ENCODE measurements at regions not wholly inside any gene's neighbourhood (a gene's known extent, or its start where the extent isn't known, plus 50 kb on each side); places are given as distances from the start of the nearest gene placed in this dataset.

- TF ChIP-seq CTCF (IDR thresholded peaks at IDR 0.05; ENCODE audit: insufficient read depth, low read depth, low read length, missing control alignments) = no peak
- DNase-seq (ENCODE audit: low read depth) = no peak
- no peak overlapping the region for H3K4me3 ChIP-seq (ENCODE audit: low read length)
Observed at GRCh38 chr10:2791774-2792443, 275.4 kb upstream of the PFKP start.

GRCh38 chr10:2790396-2791188, 276.8 kb upstream of the PFKP start:
- no peak for TF ChIP-seq CTCF (IDR thresholded peaks at IDR 0.05; ENCODE audit: insufficient read depth, low read depth, low read length, missing control alignments)
- DNase-seq (ENCODE audit: low read depth) = no peak
- H3K4me3 ChIP-seq (ENCODE audit: low read length) = no peak overlapping the region

GRCh38 chr10:2786251-2786650, 281.1 kb upstream of the PFKP start:
- H3K4me3 ChIP-seq (ENCODE audit: low read length) = no peak overlapping the region
- no peak for DNase-seq (ENCODE audit: low read depth)
- no peak for TF ChIP-seq CTCF (IDR thresholded peaks at IDR 0.05; ENCODE audit: insufficient read depth, low read depth, low read length, missing control alignments)

GRCh38 chr10:2784766-2785165, 282.6 kb upstream of the PFKP start:
- TF ChIP-seq CTCF (IDR thresholded peaks at IDR 0.05; ENCODE audit: insufficient read depth, low read depth, low read length, missing control alignments) = no peak
- H3K4me3 ChIP-seq (ENCODE audit: low read length) = no peak overlapping the region
- DNase-seq (ENCODE audit: low read depth) = no peak

GRCh38 chr10:2782950-2783349, 284.4 kb upstream of the PFKP start:
- DNase-seq (ENCODE audit: low read depth) = no peak
- TF ChIP-seq CTCF (IDR thresholded peaks at IDR 0.05; ENCODE audit: insufficient read depth, low read depth, low read length, missing control alignments) = no peak
- H3K4me3 ChIP-seq (ENCODE audit: low read length) = no peak overlapping the region

GRCh38 chr10:2782265-2782664, 285.1 kb upstream of the PFKP start:
- no peak overlapping the region for H3K4me3 ChIP-seq (ENCODE audit: low read length)
- no peak for TF ChIP-seq CTCF (IDR thresholded peaks at IDR 0.05; ENCODE audit: insufficient read depth, low read depth, low read length, missing control alignments)
- no peak for DNase-seq (ENCODE audit: low read depth)

Data from epithelial cell of esophagus (primary cell).